Heart right ventricle (tissue), 16 donors: ENCODE measurements at regions not wholly inside any gene's neighbourhood (a gene's known extent, or its start where the extent isn't known, plus 50 kb on each side); places are given as distances from the start of the nearest gene placed in this dataset.

Experiments
- ATAC-seq, 8 donors: fragments of 200-7000 bp; cut with Tn5 transposase; one replicate each; pipeline ENCODE4 v1.9.1; 2020; ENCODE audit warnings: mild to moderate bottlenecking in 8 of 8, moderate library complexity in 8 of 8, moderate number of reproducible peaks in 1 of 8
- DNase-seq, 2 donors: peaks; one replicate each; pipeline ENCODE4 v3.0.0-alpha.2; 2020
- H3K27ac ChIP-seq, 10 donors: fragments of 200-600 bp; sonication (generic) in 2 of 10; one replicate each; pipeline versions ENCODE4 v1.5.0 to v1.8.0; 2020 to 2022; ENCODE audit warnings: mild to moderate bottlenecking in 3 of 10
- H3K27me3 ChIP-seq, 7 donors: fragments of 200-600 bp; one replicate each; pipeline ENCODE4 v1.8.0; 2021 to 2022; ENCODE audit warnings: mild to moderate bottlenecking in 2 of 7
- H3K36me3 ChIP-seq, 9 donors: fragments of 200-600 bp; sonication (generic) in 1 of 9; one replicate each; pipeline versions ENCODE4 v1.5.0 to v1.8.0; 2020 to 2022; ENCODE audit warnings: mild to moderate bottlenecking in 2 of 9
- H3K4me1 ChIP-seq, 9 donors: fragments of 200-600 bp; sonication (generic) in 1 of 9; one replicate each; pipeline versions ENCODE4 v1.5.0 to v1.8.0; 2020 to 2022; ENCODE audit warnings: mild to moderate bottlenecking in 4 of 9
- H3K4me3 ChIP-seq, 10 donors: fragments of 200-600 bp; sonication (generic) in 2 of 10; one replicate each; pipeline versions ENCODE4 v1.5.0 to v1.8.0; 2020 to 2022; ENCODE audit warnings: mild to moderate bottlenecking in 7 of 10, moderate library complexity in 2 of 10
- H3K9me3 ChIP-seq, 11 donors: fragments of 200-600 bp in 10 of 11; sonication (generic) in 2 of 11; one replicate each; pipeline versions ENCODE4 v1.5.0 to v1.8.0; 2013 to 2022; ENCODE audit warnings: mild to moderate bottlenecking in 2 of 11, control low read depth in 1 of 11, moderate library complexity in 1 of 11
- WGBS, 2 donors: extraction: QIAGEN DNeasy Blood & Tissue Kit; methylation state at CpG; one replicate each; pipeline ENCODE4 v1.1.7; 2013; ENCODE audit warnings: inconsistent platforms in 1 of 2; 5-methylcytosine and 5-hydroxymethylcytosine counted together
- intact Hi-C, 10 donors: fragments of 100-400 bp; cut with DNase I; formaldehyde crosslinking; loops; one replicate each; pipeline versions ENCODE4 v1.11.1 to v1.14.2; 2022
- TF ChIP-seq, protein P1 (sequence below), 9 donors: fragments of 200-600 bp; sonication (generic) in 2 of 9; IDR thresholded peaks; one replicate each; pipeline versions ENCODE4 v1.5.0 to v1.8.0; 2021 to 2022; ENCODE audit warnings: antibody characterized with exemption in 9 of 9, mild to moderate bottlenecking in 5 of 9, moderate library complexity in 1 of 9
- donor health status: Arrhythmogenic right ventricular cardiomyopathy.
- donor health status: ischemic (EF 13 %, LVEDD 7.1; RV severe dilation, severe dysfunction).
- donor health status: healthy with polysubstance abuse.
- donor health status: DM: no; HTN: yes; CAD: no.
- donor health status: DM: no; HTN: no; CAD: no.
- donor health status: ischemic (EF 25% LVEDD 6.9; RV normal size, moderate dysfunction).
- donor health status: ischemic (EF 25% LVEDD 5.7; RV mildly dilated, moderate dysfunction).
- donor health status: healthy.
- donor health status: DM: yes; HTN: yes; CAD: no.
- donor health status: Ischemic cardiomyopathy.
- donor health status: ischemic (EF 35%, LVEDD 5.7; RV mildly dilated, moderate dysfunction).
- donor health status: nonischemic (EF 11% LVEDD 7.7; RV severe dilation, severe dysfunction).
- donor health status: DM: yes; HTN: yes; CAD: no.
- donor health status: PGD.
- donor health status: ischemic (EF 29% LVEDD 5.4; RV normal size, mild dysfunction).
- donor health status: nonischemic (EF 23%, LVEDD 6.1; RV moderate dilation, normal function).

DNA sequence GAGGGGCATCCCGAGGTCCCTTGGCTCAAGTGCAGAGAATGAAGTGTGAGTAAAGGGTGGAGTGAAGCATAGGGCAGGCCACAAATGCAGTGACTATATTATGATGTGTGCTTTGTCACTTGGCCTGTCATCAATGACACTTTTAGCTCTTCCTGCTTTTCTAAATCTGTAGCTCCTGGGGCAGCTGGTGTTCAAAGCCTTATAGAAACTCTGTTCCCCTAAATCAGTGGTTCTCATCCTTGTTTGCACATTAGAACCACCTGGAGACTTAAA is 135.6 kb upstream of the LGALSL start:
- DNase-seq (no peak), ATAC-seq (no peak)
- no peaks in the 10 kb centered on the region for H3K36me3 ChIP-seq
- intact Hi-C loops = loop anchor here in 3 of 10 donors (5.0 to 10.0 kb wide), 3 partner anchors 174 to 876 kb away; partner anchors contain the start of gene PELI1 (in 2 of the 3)
- H3K4me1 ChIP-seq = peaks cover 0 to 5% (median 2%) of the 10 kb centered on the region in 9 donors
- H3K4me3 ChIP-seq = no peak overlapping the region
- H3K9me3 ChIP-seq = peaks cover 0 to 4% (median 0%) of the 10 kb centered on the region in 11 donors
- WGBS, 2 donors = 60 to 77% methylated on average over 1 of the region's 1 CpG
- TF ChIP-seq, protein P1, sequence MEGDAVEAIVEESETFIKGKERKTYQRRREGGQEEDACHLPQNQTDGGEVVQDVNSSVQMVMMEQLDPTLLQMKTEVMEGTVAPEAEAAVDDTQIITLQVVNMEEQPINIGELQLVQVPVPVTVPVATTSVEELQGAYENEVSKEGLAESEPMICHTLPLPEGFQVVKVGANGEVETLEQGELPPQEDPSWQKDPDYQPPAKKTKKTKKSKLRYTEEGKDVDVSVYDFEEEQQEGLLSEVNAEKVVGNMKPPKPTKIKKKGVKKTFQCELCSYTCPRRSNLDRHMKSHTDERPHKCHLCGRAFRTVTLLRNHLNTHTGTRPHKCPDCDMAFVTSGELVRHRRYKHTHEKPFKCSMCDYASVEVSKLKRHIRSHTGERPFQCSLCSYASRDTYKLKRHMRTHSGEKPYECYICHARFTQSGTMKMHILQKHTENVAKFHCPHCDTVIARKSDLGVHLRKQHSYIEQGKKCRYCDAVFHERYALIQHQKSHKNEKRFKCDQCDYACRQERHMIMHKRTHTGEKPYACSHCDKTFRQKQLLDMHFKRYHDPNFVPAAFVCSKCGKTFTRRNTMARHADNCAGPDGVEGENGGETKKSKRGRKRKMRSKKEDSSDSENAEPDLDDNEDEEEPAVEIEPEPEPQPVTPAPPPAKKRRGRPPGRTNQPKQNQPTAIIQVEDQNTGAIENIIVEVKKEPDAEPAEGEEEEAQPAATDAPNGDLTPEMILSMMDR (IDR thresholded peaks at IDR 0.05) = no peak
- peaks cover 0 to 4% (median 0%) of the 10 kb centered on the region in 7 donors for H3K27me3 ChIP-seq
- no peak overlapping the region for H3K27ac ChIP-seq

- peaks cover 0 to 4% (median 0%) of the 10 kb centered on the region in 7 donors for H3K27me3 ChIP-seq
- peaks cover 0 to 4% (median 0%) of the 10 kb centered on the region in 11 donors for H3K9me3 ChIP-seq
- H3K4me3 ChIP-seq = no peak overlapping the region
- H3K36me3 ChIP-seq = no peaks in the 10 kb centered on the region
- no peak overlapping the region for H3K27ac ChIP-seq
- ATAC-seq (no peak), DNase-seq (no peak)
- TF ChIP-seq, protein P1 (IDR thresholded peaks at IDR 0.05) = no peak
- H3K4me1 ChIP-seq = no peaks in the 10 kb centered on the region
- intact Hi-C loops = loop anchor here in 5 of 10 donors (5.0 to 10.0 kb wide), 5 partner anchors 175 to 875 kb away; partner anchors contain the start of gene PELI1 (in 2 of the 5)
- 75 to 93% methylated on average over 3 of the region's 3 CpGs for WGBS, 2 donors
These were observed 134.1 kb upstream of the LGALSL start for GRCh38 chr2:64319896-64320295.

DNA sequence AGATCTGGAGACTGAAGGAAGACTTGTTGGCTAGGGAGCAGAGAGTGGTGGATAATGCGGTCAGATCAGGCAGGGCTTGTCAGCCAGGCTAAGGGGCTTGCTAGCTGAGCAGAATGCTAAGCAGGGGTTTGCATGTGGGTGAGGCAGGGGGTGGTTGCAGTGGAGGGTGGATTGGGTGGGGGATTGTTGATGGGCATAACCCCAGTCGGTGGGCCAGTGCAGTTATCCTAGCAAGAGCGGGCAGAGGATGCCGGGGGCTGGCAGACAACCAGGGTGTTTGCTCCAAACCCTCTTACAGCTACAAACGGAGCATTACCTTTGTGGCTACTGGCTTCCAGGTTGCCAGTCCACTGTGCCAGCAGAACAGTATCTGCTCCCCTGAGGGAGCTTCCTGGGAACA is 131.5 kb upstream of the LGALSL start:
- ATAC-seq = no peak
- Histone ChIP-seq H3K4me1 (peaks cover 0 to 9% (median 2%) of the 10 kb centered on the region in 9 donors), H3K9me3 (peaks cover 0 to 4% (median 0%) of the 10 kb centered on the region in 11 donors), H3K4me3 (no peak overlapping the region), H3K27ac (no peak overlapping the region), H3K36me3 (no peaks in the 10 kb centered on the region), H3K27me3 (peaks cover 0 to 4% (median 0%) of the 10 kb centered on the region in 7 donors)
- DNase-seq = no peak
- intact Hi-C loops = loop anchor here in 2 of 10 donors (5.0 kb wide), 2 partner anchors 270 to 275 kb away; no protein-coding TSS in a partner anchor
- WGBS, 2 donors = 75 to 81% methylated on average over 5 of the region's 5 CpGs
- TF ChIP-seq, protein P1 (IDR thresholded peaks at IDR 0.05) = no peak

DNA sequence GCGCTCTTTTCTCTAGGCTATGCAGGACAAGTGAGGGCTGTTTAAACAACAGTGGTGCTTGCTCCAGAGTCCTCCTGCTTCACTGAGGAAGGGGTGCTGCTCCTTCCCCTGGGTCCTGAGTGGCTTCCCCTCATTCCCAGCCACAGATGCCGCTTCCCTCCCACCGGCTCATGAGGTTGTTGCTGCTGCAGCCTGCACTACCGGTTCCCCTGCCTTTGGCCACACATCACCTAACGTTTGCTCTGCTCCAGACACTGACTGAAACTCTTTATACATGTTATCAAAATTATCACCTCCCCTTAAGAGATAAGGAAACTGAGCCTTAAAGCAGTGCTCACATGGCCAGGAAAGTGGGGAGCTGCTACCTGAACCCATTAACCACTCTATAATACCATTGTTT is 130.8 kb upstream of the LGALSL start:
- Histone ChIP-seq H3K36me3 (no peaks in the 10 kb centered on the region), H3K9me3 (peaks cover 0 to 4% (median 0%) of the 10 kb centered on the region in 11 donors), H3K4me3 (no peak overlapping the region), H3K4me1 (peaks cover 0 to 17% (median 8%) of the 10 kb centered on the region in 9 donors), H3K27ac (no peak overlapping the region), H3K27me3 (peaks cover 0 to 4% (median 0%) of the 10 kb centered on the region in 7 donors)
- DNase-seq = no peak
- ATAC-seq = no peak
- TF ChIP-seq, protein P1 (IDR thresholded peaks at IDR 0.05) = no peak
- intact Hi-C loops = loop anchor here in 2 of 10 donors (5.0 kb wide), 2 partner anchors 271 to 276 kb away; no protein-coding TSS in a partner anchor
- 55 to 65% methylated on average over 5 of the region's 5 CpGs for WGBS, 2 donors
